SK-N-SH (cell line): ENCODE measurements at regions not wholly inside any gene's neighbourhood (a gene's known extent, or its start where the extent isn't known, plus 50 kb on each side); places are given as distances from the start of the nearest gene placed in this dataset.

Source experiments
- CTCF ChIA-PET: fragments of 300-600, 350-600 bp; formaldehyde crosslinking; extraction: SDS; loops from one replicate; lab custom pipeline; 2021; lab: Yijun Ruan, JAX
- POLR2A ChIA-PET: fragments of 350-600 bp; sonication (Branson Sonifier 250); formaldehyde crosslinking; extraction: SDS; loops from one replicate; lab custom pipeline; 2020; ENCODE audit warnings: antibody characterized with exemption, inconsistent platforms; lab: Yijun Ruan, JAX
- DNase-seq: peaks from one replicate; pipeline ENCODE4 v3.0.0; 2012
- H2AFZ ChIP-seq: fragments of 200-600 bp; sonication (generic); 2 replicates; pipeline ENCODE4 v1.8.1; 2016; ENCODE audit warnings: antibody characterized with exemption, mild to moderate bottlenecking, low read depth
- H3F3A ChIP-seq: fragments of 200-600 bp; sonication (generic); replicated peaks from 2 replicates; pipeline ENCODE3; 2016; ENCODE audit warnings: antibody characterized with exemption, mild to moderate bottlenecking; ENCODE audit not compliant: insufficient read depth
- H3K27ac ChIP-seq, 2 experiments: fragments of 200-500 bp in 1 of 2; fragments of 200-600 bp in 1 of 2; sonication (Bioruptor generic) in 1 of 2; sonication (generic), shearing (Covaris generic) in 1 of 2; 2 replicates each; pipeline versions ENCODE4 v1.5.1 to v1.6.1; 2014 to 2016; ENCODE audit warnings: low read depth in 2 of 2, inconsistent platforms in 1 of 2, low read length in 1 of 2, mild to moderate bottlenecking in 1 of 2, mixed read lengths in 1 of 2
- H3K27me3 ChIP-seq: fragments of 200-600 bp; sonication (generic), shearing (Covaris generic); 2 replicates; pipeline ENCODE4 v1.6.1; 2016; ENCODE audit warnings: mixed run types; ENCODE audit not compliant: insufficient read depth
- H3K36me3 ChIP-seq, 2 experiments: fragments of 200-500 bp in 1 of 2; fragments of 200-600 bp in 1 of 2; sonication (Bioruptor generic) in 1 of 2; sonication (generic) in 1 of 2; replicated peaks in 1 of 2; 2 replicates each; pipeline versions ENCODE3 to v1.5.1; 2014 to 2016; ENCODE audit warnings: low read length in 1 of 2, mild to moderate bottlenecking in 1 of 2; ENCODE audit not compliant: insufficient read depth in 2 of 2, control insufficient read depth in 1 of 2
- H3K4me1 ChIP-seq, 2 experiments: fragments of 200-500 bp in 1 of 2; fragments of 200-600 bp in 1 of 2; sonication (Bioruptor generic) in 1 of 2; sonication (generic), shearing (Covaris generic) in 1 of 2; 2 replicates each; pipeline versions ENCODE4 v1.5.1 to v1.6.1; 2014 to 2016; ENCODE audit warnings: low read depth in 1 of 2, low read length in 1 of 2, mixed run types in 1 of 2; ENCODE audit not compliant: insufficient read depth in 2 of 2, control insufficient read depth in 1 of 2
- H3K4me2 ChIP-seq: fragments of 200-600 bp; sonication (generic), shearing (Covaris generic); 2 replicates; pipeline ENCODE4 v1.6.1; 2017; ENCODE audit warnings: mixed run types
- H3K4me3 ChIP-seq, 2 experiments: fragments of 200-500 bp in 1 of 2; fragments of 200-600 bp in 1 of 2; sonication (Bioruptor generic) in 1 of 2; sonication (generic), shearing (Covaris generic) in 1 of 2; 2 replicates each; pipeline versions ENCODE4 v1.5.1 to v1.8.1; 2014 to 2016; ENCODE audit warnings: low read depth in 2 of 2, inconsistent platforms in 1 of 2, low read length in 1 of 2, mild to moderate bottlenecking in 1 of 2, mixed read lengths in 1 of 2, moderate library complexity in 1 of 2
- H3K79me2 ChIP-seq: fragments of 200-600 bp; sonication (generic); 2 replicates; pipeline ENCODE4 v1.8.1; 2017; ENCODE audit warnings: mild to moderate bottlenecking; ENCODE audit not compliant: insufficient read depth
- H3K9ac ChIP-seq: fragments of 200-600 bp; sonication (generic); 2 replicates; pipeline ENCODE4 v1.6.1; 2017; ENCODE audit warnings: mixed run types
- H3K9me2 ChIP-seq: fragments of 200-600 bp; sonication (generic); 2 replicates; pipeline ENCODE4 v1.6.1; 2017; ENCODE audit warnings: mixed run types
- H3K9me3 ChIP-seq: fragments of 200-600 bp; sonication (generic); 2 replicates; pipeline ENCODE4 v1.6.1; 2017; ENCODE audit warnings: mixed run types, mild to moderate bottlenecking, moderate library complexity
- H4K20me1 ChIP-seq: fragments of 200-600 bp; sonication (generic); 2 replicates; pipeline ENCODE4 v1.6.1; 2017; ENCODE audit warnings: mild to moderate bottlenecking, mixed run types; ENCODE audit not compliant: insufficient read depth
- CTCF ChIP-seq: fragments of 200-600 bp; sonication (generic); IDR thresholded peaks from 2 replicates; pipeline ENCODE4 v1.6.1; 2017; ENCODE audit warnings: antibody characterized with exemption, mild to moderate bottlenecking, moderate library complexity
- MAX ChIP-seq: IDR thresholded peaks from 2 replicates; pipeline ENCODE4 v1.4.0; 2012; ENCODE audit warnings: low read depth
- PBX3 ChIP-seq: IDR thresholded peaks from 2 replicates; pipeline ENCODE4; 2012
- RAD21 ChIP-seq: IDR thresholded peaks from 2 replicates; pipeline ENCODE4 v1.6.1; 2012; ENCODE audit warnings: mild to moderate bottlenecking, low read length
- RCOR1 ChIP-seq: fragments of 150-350 bp; IDR thresholded peaks from 2 replicates; pipeline ENCODE4 v1.6.1; 2017; ENCODE audit warnings: antibody characterized with exemption, low read length
- RFX5 ChIP-seq: IDR thresholded peaks from 2 replicates; pipeline ENCODE4 v1.6.1; 2012; ENCODE audit warnings: mild to moderate bottlenecking, improper control_type of control experiment, low read length
- RXRA ChIP-seq: IDR thresholded peaks from 2 replicates; pipeline ENCODE4 v1.4.0; 2012; ENCODE audit warnings: low read depth, mild to moderate bottlenecking, borderline replicate concordance
- SMC3 ChIP-seq: IDR thresholded peaks from 2 replicates; pipeline ENCODE4 v1.6.1; 2012; ENCODE audit warnings: low read depth, low read length, improper control_type of control experiment
- TEAD4 ChIP-seq: IDR thresholded peaks from 2 replicates; pipeline ENCODE4 v1.4.0; 2012; ENCODE audit warnings: mild to moderate bottlenecking, borderline replicate concordance; ENCODE audit not compliant: insufficient read depth
- ZBTB33 ChIP-seq: IDR thresholded peaks from 2 replicates; pipeline ENCODE4 v1.4.0; 2012; ENCODE audit warnings: low read depth, borderline replicate concordance
- WGBS: methylation state at CpG from one replicate; pipeline ENCODE4 v1.1.6; 2017; ENCODE audit warnings: low lambda C conversion rate; 5-methylcytosine and 5-hydroxymethylcytosine counted together
- TF ChIP-seq, protein P1 (sequence below): IDR thresholded peaks from 2 replicates; pipeline ENCODE4 v1.4.0; 2012; ENCODE audit warnings: low read depth, borderline replicate concordance

- no peak for TF ChIP-seq CTCF
- no peak for TF ChIP-seq ZBTB33
- no peak for TF ChIP-seq MAX
- no peak for TF ChIP-seq RFX5
- TF ChIP-seq RAD21: no peak
- no peak for TF ChIP-seq TEAD4
- TF ChIP-seq, protein P1, sequence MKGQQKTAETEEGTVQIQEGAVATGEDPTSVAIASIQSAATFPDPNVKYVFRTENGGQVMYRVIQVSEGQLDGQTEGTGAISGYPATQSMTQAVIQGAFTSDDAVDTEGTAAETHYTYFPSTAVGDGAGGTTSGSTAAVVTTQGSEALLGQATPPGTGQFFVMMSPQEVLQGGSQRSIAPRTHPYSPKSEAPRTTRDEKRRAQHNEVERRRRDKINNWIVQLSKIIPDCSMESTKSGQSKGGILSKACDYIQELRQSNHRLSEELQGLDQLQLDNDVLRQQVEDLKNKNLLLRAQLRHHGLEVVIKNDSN: no peak
- TF ChIP-seq RXRA: no peak
- no peak for TF ChIP-seq SMC3
- TF ChIP-seq, all 33 proteins: peak for 0
- H3F3A ChIP-seq: no peaks in the 10 kb centered on the region
Measured at GRCh38 chr18:41036346-41036745, 918.7 kb upstream of the PIK3C3 start.

GRCh38 chr18:41034413-41034812 is 920.6 kb upstream of the PIK3C3 start:
- H3K27ac ChIP-seq: no peak overlapping the region
- H3K9me3 ChIP-seq: no peaks in the 10 kb centered on the region
- WGBS: 84% methylated on average over 2 of the region's 2 CpGs
- H3K79me2 ChIP-seq: no peaks in the 10 kb centered on the region
- no peaks in the 10 kb centered on the region for H3K27me3 ChIP-seq
- POLR2A ChIA-PET: interaction anchor here (0.6 kb wide), 1 partner anchor 283 kb away, joined by 3 read pairs; no protein-coding TSS in a partner anchor
- H3K9ac ChIP-seq: no peak overlapping the region
- H3K9me2 ChIP-seq: no peaks in the 10 kb centered on the region; the same call in 1 of the 2 replicates
- DNase-seq: no peak
- H3F3A ChIP-seq: no peaks in the 10 kb centered on the region
- CTCF ChIA-PET: no interaction called here
- H2AFZ ChIP-seq: no peak overlapping the region
- H3K36me3 ChIP-seq: no peaks in the 10 kb centered on the region
- H3K4me1 ChIP-seq: peaks cover 0 to 8% of the 10 kb centered on the region in 2 experiments; a peak in 1 of 4 replicates
- no peak overlapping the region for H3K4me2 ChIP-seq
- no peak overlapping the region for H3K4me3 ChIP-seq
- no peaks in the 10 kb centered on the region for H4K20me1 ChIP-seq
- TF ChIP-seq PBX3 (no peak), RFX5 (no peak), RCOR1 (no peak)

More at GRCh38 chr18:41036346-41036745, 918.7 kb upstream of the PIK3C3 start:
- no peaks in the 10 kb centered on the region for H3K79me2 ChIP-seq
- H3K9me3 ChIP-seq: no peaks in the 10 kb centered on the region
- no peak for DNase-seq
- H3K36me3 ChIP-seq: no peaks in the 10 kb centered on the region
- no peaks in the 10 kb centered on the region for H3K27me3 ChIP-seq
- H3K27ac ChIP-seq: no peak overlapping the region
- no peaks in the 10 kb centered on the region for H4K20me1 ChIP-seq
- WGBS: 69% methylated on average over 6 of the region's 6 CpGs
- CTCF ChIA-PET: no interaction called here
- H3K9ac ChIP-seq: no peak overlapping the region
- POLR2A ChIA-PET: no interaction called here
- H3K4me2 ChIP-seq: no peak overlapping the region
- H3K9me2 ChIP-seq: no peaks in the 10 kb centered on the region; the same call in 1 of the 2 replicates
- no peak overlapping the region for H3K4me3 ChIP-seq
- H2AFZ ChIP-seq: no peak overlapping the region
- no peaks in the 10 kb centered on the region for H3K4me1 ChIP-seq
